ENCODE measurements at regions not wholly inside any gene's neighbourhood (a gene's known extent, or its start where the extent isn't known, plus 50 kb on each side); places are given as distances from the start of the nearest gene placed in this dataset.
"Not testable (repeated sequence)": the region's sequence is repeated elsewhere in the genome, so short reads cannot be mapped to it uniquely, and the experiment has no call there.

DNA sequence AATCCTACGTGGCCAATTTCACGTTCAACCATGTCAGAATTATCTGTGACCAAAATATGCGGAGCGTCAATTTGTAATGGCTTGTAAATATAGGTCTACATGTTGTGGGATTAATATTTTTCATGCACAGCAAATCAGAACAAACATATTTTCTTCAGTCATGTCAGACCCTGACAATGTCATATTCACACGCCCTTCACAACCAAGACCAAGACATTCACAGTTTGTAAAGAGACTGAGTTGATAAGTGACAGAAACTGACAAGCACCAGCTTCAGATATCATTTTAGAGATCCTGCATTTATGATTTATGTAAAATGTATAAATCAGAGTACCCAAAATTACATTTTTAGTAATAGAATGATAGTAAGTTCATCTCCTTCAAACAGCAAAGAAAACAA, 57.3 kb upstream of the NOVA1 start:
- DNase-seq = no peak

DNA sequence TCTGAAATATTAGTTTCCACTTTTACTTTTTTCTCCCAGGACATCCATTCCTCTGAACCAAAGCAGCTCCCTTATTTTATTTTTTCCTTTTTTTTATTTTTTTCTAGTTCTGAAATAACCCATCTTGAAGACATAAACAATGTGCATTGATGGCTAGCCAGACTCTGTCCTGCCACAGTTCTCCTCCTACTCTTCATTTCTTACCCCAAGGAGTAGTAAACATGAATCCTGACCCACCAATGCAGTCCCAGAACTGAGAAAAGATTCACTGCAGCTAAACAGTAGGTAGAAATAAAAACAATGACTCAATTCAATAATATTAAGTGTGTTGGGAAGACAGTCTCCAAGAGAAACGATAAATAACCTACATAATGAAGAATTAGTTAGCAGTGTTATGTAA, 65.7 kb upstream of the NOVA1 start:
- DNase-seq = no peak

DNA sequence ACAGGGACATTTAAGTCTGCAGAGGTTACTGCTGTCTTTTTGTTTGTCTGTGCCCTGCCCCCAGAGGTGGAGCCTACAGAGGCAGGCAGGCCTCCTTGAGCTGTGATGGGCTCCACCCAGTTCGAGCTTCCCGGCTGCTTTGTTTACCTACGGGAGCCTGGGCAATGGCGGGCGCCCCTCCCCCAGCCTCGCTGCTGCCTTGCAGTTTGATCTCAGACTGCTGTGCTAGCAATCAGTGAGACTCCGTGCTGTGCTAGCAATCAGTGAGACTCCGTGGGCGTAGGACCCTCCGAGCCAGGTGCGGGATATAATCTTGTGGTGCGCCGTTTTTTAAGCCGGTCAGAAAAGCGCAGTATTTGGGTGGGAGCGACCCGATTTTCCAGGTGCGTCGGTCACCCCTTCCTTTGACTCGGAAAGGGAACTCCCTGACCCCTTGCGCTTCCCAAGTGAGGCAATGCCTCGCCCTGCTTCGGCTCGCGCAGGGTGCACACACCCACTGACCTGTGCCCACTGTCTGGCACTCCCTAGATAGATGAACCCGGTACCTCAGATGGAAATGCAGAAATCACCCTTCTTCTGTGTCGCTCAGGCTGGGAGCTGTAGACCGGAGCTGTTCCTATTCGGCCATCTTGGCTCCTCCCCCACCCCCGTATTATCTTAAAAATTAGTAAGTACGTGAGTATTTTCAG, 81.0 kb upstream of the NOVA1 start:
- DNase-seq = not testable (repeated sequence)

DNA sequence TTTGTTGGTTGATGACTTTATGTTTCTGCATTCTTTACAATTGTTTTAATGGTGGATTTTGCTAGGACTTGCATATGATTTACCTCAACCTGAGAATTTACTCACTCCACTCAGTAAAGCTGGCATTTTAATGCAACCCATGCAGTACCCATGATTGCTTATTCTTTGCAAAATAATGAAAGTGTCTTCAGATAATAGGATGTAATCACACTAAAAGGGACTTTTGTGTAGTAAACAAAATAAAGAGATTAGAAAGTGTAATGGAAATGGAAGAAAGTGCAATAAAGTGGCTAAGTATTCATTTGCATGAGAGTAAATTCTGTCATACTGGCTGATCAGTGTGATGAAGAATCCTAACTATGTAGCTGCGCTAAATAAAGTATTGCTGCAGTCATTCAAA, 87.6 kb upstream of the NOVA1 start:
- DNase-seq = no peak

DNA sequence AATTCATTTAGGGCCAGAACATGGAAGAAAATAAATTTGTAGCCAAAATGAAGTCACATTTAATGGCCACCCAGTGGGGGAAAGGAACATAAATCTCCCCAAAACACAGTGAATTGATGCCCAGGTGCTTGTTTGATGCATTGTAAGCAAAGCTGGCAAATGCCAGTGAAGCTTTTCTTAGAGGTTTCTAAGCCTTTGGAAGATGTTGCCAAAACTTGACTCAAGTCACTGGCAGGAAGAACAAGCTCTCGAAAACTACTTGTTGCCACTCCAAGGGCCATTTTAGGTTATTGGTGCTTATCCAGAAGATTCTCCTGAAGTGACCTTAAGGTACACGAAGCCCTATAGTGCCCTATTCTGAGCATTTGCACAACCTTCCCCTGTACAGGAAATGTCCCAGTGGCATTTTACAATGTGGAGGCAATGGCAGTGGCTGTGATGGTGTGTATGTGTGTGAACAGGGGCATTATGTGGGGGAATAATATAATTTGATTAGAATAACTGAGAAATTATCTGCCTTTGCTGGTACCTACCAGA, 89.5 kb upstream of the NOVA1 start:
- no peak for DNase-seq

DNA sequence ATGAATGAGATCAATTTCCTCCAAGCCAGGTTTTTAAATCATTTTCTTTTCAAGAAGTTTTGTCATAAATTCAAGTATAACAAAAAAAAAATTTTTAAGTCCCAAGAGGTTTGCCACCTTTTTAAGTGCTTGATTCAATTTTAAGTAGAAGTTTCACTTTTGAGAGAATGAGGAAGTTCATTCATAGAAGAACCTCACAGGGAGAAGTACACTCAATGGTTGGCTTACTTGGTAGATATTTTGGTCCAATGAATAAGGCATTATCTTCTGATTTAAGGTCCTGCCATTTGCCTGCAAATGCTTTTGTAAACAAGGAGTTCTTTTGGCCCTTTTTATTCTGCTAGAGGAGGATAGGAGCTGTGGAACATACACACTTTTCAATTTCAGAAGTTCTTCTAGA, 96.7 kb upstream of the NOVA1 start:
- no peak for DNase-seq

DNA sequence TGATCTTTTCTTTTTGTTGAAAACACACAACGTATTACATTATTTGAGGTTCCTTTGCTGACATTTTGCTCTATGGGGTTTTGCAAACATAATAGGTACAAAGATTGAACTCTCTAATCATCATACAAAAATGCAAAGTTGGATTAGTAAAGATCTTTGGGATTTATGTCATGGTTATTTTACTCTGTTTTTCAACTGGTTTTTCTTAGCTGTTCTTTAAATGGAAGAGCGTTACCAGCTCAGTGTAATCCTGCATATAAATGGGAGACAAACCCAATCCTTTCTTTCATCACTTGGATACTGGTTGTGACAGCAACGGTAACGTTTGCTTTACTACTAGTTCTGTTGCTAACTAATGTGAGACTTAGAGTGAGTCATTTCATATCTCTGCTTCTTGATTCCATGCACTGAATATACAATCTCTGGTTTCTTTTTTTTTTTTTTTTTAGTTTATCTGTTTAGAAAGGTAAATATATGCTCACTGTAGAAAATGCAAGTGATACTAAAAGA, 104.9 kb upstream of the NOVA1 start:
- no peak for DNase-seq

DNA sequence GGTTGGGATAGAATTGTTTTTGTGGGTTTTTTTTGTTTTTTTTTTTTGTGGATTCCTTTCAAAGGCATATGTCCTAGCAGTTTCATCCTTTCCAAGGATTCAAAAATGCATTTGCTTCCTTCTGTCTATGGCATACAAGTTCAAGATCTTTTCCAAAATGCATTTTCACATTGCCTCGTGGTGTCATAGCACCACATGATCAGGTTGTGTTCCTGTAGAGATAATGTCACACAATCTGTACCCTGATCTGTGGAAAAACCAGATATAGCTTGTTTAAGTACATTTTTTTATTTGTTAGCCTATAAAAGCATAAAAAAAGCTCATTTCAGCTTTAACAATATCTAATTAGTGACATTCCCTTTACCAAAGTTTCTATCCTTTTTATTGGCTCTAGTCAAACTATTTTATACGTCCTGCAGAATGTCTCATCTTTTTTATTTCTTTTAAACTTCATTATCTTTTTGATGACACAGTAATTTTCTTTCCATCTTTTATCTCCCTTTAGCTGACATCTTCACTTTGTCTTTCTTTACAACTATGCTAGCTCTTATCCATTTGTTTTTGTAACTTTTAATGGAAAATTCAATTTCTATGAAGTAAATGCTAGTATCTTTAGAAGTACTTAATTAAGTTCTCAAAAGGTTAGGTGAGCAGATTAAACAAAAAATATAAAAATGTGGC, 106.0 kb upstream of the NOVA1 start:
- no peak for DNase-seq

DNA sequence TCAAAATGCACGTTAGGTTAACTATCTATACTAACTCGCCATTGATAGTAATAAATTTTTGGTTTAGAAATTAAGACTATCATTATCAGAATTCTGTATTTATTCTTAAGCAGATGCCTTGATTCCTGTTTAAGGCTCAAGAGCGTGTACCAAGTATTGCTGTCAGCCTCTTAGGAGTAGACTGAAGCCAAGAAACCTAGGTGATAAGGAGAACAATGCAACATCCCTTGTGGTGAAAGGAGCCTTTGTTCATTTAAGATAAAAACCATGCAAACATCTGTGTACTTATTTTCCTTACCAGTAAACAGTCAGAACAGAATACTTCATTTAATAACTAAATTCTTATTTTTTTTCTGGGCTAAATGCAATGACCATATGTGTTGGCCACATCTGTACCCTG, 109.4 kb upstream of the NOVA1 start:
- DNase-seq = no peak

DNA sequence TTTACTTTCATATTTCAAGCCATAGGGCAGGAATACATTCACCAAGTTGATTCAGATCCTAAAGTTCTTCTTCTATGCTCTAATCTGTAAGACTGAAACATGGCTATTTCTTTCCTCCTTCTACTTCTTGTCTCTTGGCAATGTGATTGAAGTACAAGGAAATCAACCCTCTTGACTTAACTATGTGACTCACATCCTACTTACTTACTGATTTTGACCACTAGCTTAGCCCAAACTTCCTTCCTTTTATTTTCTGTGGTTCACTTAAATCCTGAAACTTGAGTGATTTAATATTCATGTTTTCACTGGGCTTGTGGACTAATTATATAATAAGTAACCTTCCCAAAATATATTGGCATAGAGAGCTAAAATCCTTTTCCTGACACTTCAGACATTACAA, 111.2 kb upstream of the NOVA1 start:
- DNase-seq = no peak

DNA sequence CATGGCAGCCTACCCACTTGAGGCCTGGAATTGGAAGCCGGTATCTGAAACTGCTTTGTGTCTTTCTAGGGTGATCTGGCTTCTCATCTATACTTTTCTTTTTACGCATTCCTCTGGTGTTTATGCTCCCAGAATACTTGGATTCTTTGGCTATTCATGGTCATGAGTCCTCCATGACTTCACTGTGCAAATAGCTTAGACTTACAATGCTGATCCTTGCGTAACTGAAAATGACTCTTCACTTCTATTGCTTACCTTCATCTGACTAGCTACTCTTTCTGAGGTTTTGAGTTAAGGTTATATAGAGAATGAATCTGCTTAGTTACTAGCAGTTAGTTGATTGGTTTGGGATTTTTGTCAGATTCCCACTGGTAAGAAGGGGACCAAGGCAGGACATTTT, 121.7 kb upstream of the NOVA1 start:
- DNase-seq = no peak

DNA sequence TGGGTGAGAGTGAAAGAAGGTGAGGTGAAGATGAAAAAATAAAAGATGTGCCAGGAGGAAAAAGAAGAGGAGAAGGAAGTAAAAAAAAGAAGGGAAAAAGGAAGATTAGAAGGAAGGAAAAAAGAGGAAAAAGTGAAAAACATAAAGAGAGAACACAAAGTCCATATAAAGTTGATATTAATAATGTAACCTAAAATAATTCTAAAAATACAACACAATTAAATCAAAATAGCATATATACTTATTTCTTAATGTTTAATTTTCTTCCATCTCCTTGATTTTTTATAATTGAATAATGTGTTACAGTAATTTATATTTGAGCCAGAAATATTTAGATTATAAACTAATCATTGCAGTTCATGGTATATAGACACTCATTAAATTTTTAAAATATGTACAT, 124.4 kb upstream of the NOVA1 start:
- no peak for DNase-seq

DNA sequence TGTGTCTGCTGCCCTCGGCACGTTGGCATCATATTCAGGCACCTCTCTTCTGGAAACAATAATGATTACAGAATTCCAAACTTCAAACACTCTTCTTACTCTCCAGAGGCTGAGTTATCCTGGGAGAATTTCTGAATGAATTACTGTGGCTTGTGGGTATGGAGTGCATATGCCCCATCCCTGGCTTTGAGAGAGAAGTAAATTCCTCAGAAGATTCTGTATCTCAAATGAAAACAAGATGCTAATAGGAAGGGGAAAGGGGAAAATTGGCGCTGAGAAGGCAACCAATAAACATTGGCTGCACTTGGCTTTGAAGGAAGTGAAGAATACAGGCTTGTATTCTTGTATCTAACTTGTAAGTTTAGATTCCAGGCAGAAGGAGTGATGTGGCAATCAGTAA, 132.0 kb upstream of the NOVA1 start:
- DNase-seq = no peak

DNA sequence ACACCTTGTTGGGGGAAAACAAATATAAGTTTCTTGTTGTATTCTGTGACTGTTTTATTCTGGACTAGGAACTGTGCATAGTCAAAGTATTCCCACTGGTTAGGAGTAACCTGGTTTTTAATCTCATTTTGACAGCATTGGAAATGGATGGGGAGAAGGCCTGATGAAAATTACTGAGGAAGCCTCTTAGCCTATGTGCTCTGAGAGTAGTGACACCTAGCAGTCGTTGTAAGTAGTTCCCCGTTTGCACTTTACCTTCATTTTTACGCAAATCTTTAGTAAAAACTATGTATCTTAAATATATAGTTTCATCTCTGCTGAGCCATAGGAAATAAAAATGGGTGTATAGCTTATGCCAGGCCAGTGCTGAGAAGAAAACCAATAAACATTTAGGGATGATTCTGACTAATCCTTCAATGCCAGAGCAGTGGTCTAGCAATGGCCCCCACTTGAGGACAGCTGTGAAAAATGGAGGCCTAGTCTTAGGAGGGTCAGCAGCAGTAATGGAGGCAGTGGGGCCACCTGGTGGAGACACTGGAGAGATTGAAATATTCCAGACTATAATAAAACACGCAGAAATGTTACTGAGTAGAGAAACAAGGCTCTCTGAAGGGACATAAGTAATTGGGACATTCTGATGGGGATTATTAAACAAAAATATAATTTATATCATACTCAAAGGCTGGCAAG, 133.2 kb upstream of the NOVA1 start:
- no peak for DNase-seq

DNA sequence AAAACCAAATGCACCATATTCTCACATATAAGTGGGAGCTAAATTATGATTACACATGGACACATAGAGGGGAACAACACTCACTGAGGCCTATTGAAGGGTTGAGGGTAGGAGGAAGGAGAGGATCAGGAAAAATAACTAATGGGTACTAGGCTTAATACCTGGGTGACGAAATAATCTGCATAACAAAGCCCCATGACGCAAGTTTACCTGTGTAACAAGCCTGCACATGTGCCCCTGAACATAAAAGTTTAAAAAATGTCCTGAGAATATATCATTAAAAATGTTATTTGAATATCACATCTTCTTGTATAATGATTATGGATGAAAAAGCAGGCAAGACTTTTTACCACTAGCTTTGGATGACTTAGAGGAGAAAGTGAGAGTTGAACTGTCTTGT, 138.0 kb upstream of the NOVA1 start:
- DNase-seq = no peak

DNA sequence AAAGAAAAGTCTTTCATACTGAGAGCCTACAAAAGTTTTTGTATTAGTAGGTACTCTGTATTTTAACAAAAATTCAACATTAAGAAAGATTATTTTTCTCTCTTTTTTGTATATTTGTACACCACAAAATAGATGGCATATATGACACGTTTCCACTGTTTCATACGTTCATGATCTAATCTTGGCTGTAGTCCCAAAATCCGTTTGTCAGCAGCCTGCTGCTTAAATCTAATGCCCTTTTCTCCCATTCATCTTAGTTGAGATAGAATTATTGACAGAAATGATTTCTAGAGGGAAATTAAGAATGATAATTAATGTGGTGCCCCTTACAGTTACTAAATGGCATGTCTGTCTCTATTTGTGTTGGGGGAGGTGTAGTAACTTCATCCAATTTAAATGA, 140.7 kb upstream of the NOVA1 start:
- no peak for DNase-seq

DNA sequence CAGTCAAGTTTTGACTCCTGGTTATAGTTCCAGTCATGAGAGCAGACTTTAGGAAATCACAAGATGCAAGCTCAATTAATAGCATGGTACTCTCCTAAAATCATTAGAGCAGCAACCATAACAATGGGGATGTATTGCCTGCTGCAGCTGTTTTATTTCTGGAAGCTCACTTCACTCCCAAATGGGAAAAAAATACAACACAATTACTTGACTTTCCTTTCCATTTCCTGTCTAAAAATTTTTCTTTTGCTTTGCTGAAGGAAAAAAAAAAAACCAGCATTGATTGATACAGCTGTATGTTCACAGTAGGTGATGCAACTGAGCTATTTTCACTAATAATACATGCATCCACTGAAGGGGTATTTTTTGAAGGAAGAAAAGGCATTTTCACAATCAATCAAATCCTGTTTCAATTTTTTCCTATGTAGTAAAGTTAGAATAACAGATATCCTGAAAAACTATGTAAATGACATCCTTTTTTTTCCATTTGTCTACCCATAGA, 143.9 kb upstream of the NOVA1 start:
- DNase-seq = no peak

DNA sequence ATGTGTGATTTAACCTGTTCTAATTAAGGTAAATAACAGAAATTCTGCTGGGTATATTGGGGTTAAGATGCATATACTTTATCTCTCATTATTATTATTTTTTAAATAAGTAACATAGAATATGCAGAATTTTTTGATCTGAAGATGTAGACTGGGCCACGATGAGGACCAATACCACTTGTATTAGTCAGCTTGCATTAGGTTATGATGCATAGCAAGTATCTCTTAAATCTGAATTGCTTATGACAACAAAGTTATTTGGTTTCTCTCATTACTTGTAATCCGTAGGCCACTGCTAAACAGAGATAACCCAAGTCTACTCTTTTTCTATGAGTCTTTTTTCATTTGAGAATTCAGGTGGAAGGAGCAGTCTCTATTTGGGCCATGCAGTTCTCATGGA, 145.5 kb upstream of the NOVA1 start:
- DNase-seq = no peak

DNA sequence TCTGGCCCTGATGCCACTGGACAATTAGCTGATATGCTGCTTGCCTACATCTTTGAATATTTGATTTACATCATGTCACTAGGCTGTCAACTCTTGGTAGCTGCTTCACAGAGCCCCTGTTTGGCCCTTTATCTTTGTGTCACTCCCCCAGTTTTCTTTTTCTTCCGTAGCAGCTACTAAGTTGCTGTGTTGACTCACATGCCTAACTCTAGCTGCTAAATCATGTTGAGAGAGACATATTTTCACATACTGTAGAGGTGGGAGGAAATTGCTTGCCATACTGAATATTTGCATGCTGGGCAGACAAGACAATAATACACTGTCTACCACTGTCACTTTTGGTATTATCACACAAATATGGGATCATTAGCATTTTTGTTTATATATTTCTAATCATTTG, 147.1 kb upstream of the NOVA1 start:
- DNase-seq = no peak

DNA sequence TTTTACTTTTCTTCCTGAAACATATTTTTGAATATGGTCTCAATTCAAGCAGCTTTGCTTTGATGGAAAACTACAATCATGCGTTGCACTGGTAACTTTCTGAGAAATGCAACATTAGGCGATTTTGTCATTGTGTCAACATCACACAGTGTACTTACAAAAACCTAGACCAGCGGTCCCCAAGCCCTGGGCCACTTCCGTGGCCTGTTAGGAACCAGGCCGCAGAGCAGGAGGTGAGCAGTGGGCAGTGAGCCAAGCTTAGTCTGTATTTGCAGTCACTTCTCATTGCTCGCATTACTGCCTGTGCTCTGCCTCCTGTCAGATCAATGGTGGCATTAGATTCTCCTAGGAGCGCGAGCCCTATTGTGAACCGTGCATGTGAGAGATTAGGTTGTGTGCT, 163.7 kb upstream of the NOVA1 start:
- DNase-seq = no peak

DNA sequence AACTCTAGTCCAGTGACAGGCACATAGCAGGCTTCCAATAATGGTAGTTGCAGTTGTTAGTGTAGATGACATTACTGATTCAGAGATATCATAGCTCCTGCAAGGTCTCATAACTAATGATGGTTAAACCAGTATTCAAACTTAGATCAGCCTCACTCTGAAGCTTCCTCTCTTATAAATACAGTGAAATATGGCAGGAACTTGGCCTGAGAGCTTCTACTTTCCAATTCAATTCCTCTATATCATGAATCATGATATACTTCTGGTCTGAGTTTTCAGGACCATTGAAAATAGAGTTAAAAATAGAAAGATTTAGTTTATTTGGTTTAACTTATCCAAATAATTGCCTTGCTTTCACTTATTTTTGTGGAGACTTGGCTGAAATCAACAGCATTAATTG, 167.5 kb upstream of the NOVA1 start:
- no peak for DNase-seq

DNA sequence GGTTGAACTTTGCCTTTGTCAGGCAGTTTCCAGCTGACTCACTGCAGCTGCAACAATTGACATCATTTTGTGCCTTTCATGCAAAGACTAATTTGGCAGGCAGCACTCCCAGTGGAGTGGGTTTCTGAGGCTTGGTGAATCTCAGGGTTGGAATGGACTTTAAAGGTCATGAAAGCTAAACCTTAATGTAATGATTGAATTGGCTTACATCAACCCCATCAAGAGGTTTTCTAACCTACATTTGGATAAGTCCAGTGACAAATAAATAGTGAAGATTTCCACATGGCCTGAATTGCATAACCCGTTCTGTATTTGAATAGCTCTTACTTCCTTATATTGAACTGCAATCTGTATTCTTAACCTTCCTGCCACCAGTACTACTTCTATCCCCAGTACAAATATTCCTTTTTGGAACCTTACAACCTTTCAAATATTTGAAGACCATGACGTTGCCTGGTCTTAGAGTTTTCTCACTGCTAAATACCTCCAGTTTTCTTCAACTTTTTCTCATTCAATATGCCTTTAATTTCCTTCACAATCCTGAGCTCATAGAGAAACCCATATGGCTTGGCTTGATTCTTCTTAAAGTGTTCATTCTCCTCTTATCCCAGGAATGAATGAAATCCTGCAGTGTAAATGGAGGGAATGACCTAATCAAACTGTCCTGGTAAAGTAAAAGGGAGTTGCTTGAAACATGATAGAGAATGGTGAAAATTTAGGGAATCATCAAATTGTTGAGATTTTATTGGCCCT, 168.1 kb upstream of the NOVA1 start:
- DNase-seq = no peak

DNA sequence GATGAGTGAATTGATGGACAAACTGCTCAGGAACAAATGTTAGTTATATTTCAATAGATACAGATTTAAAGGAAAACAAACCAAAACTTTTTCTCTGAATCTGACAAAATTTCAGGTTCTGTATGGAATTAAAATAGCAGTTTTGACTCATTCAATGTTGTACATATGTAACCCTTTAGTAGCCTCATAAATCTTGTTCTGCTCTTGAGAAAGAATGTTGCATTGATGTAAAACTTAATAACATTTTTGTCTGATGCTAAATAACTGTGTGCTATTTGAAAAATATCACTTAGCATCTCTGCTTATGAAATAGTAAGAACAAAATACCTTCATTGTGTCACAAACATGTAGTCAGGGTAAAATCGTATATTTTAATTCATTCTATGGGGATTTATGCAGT, 168.9 kb upstream of the NOVA1 start:
- DNase-seq = no peak

Data from CD4-positive, alpha-beta T cell treated with Interferon alpha-2 for 1 hour (primary cell).